Nephron progenitor cell (in vitro differentiated cells): ENCODE measurements at regions not wholly inside any gene's neighbourhood (a gene's known extent, or its start where the extent isn't known, plus 50 kb on each side); places are given as distances from the start of the nearest gene placed in this dataset.

ENCODE experiments used
- DNase-seq: peaks from one replicate; pipeline ENCODE4 v3.0.0; 2021
- H3K27ac Mint-ChIP-seq: 2 replicates; pipeline ENCODE4 v1.8.0; 2021; ENCODE audit warnings: mild to moderate bottlenecking, moderate library complexity, mixed read lengths
- H3K27me3 Mint-ChIP-seq: 2 replicates; pipeline ENCODE4 v1.8.0; 2021; ENCODE audit warnings: mild to moderate bottlenecking, low read depth, mixed read lengths; ENCODE audit not compliant: poor library complexity
- H3K36me3 Mint-ChIP-seq: 2 replicates; pipeline ENCODE4 v1.8.0; 2021; ENCODE audit warnings: low read depth, mixed read lengths
- H3K4me1 Mint-ChIP-seq: 2 replicates; pipeline ENCODE4 v1.8.0; 2021; ENCODE audit warnings: mixed read lengths
- H3K4me3 Mint-ChIP-seq: 2 replicates; pipeline ENCODE4 v1.8.0; 2021; ENCODE audit warnings: mild to moderate bottlenecking, moderate library complexity, mixed read lengths
- H3K9me3 Mint-ChIP-seq: 2 replicates; pipeline ENCODE4 v1.8.0; 2021; ENCODE audit warnings: mild to moderate bottlenecking, moderate library complexity, mixed read lengths
- CTCF ChIP-seq: fragments of 200-600 bp; sonication (generic); IDR thresholded peaks from 2 replicates; pipeline ENCODE4 v1.5.0; 2021; ENCODE audit warnings: antibody characterized with exemption

GRCh38 chr2:121969766-121970639 is 214.6 kb downstream of the TSN start:
- Mint-ChIP-seq H3K9me3 (peaks cover 6% of the 10 kb centered on the region), H3K27me3 (peaks cover 21% of the 10 kb centered on the region), H3K27ac (peak overlapping the region; percentile 5), H3K4me3 (no peak overlapping the region), H3K36me3 (no peaks in the 10 kb centered on the region), H3K4me1 (peaks cover 36% of the 10 kb centered on the region)
- TF ChIP-seq CTCF, result no peak
- no peak for DNase-seq

DNA sequence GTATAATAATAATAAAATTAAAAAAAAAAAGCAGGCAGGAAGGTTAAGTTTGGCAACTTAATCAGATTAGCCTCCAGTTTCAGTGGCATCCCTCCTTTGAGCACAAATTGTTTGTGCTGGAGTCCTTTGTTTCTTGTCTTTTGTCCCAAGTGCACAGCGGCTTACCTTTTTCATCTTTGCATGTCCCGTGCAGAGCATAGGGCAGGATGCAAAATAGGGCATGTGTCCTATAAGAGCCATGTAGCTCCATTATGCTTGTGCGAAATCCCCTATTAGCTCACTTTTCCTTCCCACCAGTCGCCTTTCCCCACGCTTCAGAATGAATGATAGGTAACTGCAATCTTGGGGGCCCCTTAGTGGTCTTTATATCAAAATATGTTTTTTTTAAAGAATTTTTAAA is 216.8 kb downstream of the TSN start:
- DNase-seq, result no peak
- no peak overlapping the region for H3K4me3 Mint-ChIP-seq
- no peaks in the 10 kb centered on the region for H3K9me3 Mint-ChIP-seq
- peaks cover 19% of the 10 kb centered on the region for H3K27me3 Mint-ChIP-seq
- no peaks in the 10 kb centered on the region for H3K36me3 Mint-ChIP-seq
- H3K27ac Mint-ChIP-seq, result no peak overlapping the region
- H3K4me1 Mint-ChIP-seq, result peaks cover 58% of the 10 kb centered on the region
- TF ChIP-seq CTCF, result no peak

DNA sequence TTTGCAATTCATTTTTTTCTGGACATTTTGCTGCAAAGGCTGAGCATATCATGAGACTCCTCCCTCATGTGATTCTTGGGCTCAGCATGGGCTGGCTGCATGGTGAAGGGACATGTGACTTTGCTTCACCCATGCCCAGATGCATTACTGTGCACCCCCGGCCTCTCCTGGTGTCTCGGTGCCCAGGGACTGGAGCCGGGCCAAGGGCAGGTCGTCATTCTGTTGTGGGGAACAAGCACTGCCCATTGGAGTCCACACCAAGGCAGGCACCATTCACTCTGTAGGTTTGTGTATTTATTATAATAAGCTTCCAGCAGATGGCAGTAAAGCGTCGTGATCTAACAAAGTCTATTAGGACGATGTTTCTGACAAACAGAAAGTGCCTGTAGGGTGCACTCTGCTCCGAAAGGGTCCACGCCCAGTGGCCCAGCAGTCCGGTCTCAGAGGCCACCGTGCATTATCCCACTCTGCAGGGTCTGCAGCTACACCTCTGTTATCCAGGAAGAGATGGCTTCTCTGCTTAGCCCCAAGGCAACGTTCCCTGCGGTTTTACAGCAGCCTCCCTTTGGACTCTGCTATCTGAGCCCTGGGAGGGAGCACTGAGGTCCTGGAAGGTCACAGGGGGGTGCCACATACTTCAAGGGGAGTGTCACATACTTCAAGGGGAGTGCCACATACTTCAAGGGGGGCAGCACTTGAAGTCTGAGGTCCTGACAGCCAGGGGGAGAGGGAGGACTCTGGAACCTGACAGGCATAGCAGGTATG is 219.6 kb downstream of the TSN start:
- no peaks in the 10 kb centered on the region for H3K36me3 Mint-ChIP-seq
- H3K4me1 Mint-ChIP-seq, result peaks cover 47% of the 10 kb centered on the region
- no peak overlapping the region for H3K4me3 Mint-ChIP-seq
- peak overlapping the region; percentile 43 for H3K27ac Mint-ChIP-seq
- peak; percentile 62 for DNase-seq
- peaks cover 3% of the 10 kb centered on the region for H3K9me3 Mint-ChIP-seq
- peak; percentile 64 for TF ChIP-seq CTCF
- peaks cover 14% of the 10 kb centered on the region for H3K27me3 Mint-ChIP-seq

GRCh38 chr2:121976926-121977325 is 221.5 kb downstream of the TSN start:
- TF ChIP-seq CTCF, result no peak
- Mint-ChIP-seq H3K27ac (no peak overlapping the region), H3K27me3 (peaks cover 6% of the 10 kb centered on the region), H3K9me3 (peaks cover 3% of the 10 kb centered on the region), H3K36me3 (no peaks in the 10 kb centered on the region), H3K4me3 (no peak overlapping the region), H3K4me1 (peaks cover 40% of the 10 kb centered on the region)
- no peak for DNase-seq

- DNase-seq, result no peak
- H3K4me1 Mint-ChIP-seq, result peaks cover 40% of the 10 kb centered on the region
- TF ChIP-seq CTCF, result no peak
- peaks cover 6% of the 10 kb centered on the region for H3K9me3 Mint-ChIP-seq
- H3K4me3 Mint-ChIP-seq, result no peak overlapping the region
- H3K36me3 Mint-ChIP-seq, result no peaks in the 10 kb centered on the region
- H3K27ac Mint-ChIP-seq, result no peak overlapping the region
- peaks cover 6% of the 10 kb centered on the region for H3K27me3 Mint-ChIP-seq
Measured at GRCh38 chr2:121977326-121977725, 221.9 kb downstream of the TSN start.
